GM12873 (cell line): ENCODE measurements at regions not wholly inside any gene's neighbourhood (a gene's known extent, or its start where the extent isn't known, plus 50 kb on each side); places are given as distances from the start of the nearest gene placed in this dataset.

Experiments used
- CTCF ChIP-seq: IDR thresholded peaks from 2 replicates; pipeline ENCODE4 v1.5.1; 2012; ENCODE audit warnings: low read depth, mild to moderate bottlenecking, moderate library complexity, low read length, control low read depth; ENCODE audit not compliant: insufficient read depth; ENCODE audit errors: missing control alignments

GRCh38 chr12:34249271-34249670 is 227.0 kb downstream of the ALG10 start:
- no peak for TF ChIP-seq CTCF

- TF ChIP-seq CTCF, result no peak
Measured at GRCh38 chr12:34253674-34254073, 231.4 kb downstream of the ALG10 start.

GRCh38 chr12:34257093-34257492 is 234.8 kb downstream of the ALG10 start:
- TF ChIP-seq CTCF, result no peak

GRCh38 chr12:34264110-34264509 is 241.8 kb downstream of the ALG10 start:
- no peak for TF ChIP-seq CTCF

GRCh38 chr12:34275129-34275528 is 252.8 kb downstream of the ALG10 start:
- no peak for TF ChIP-seq CTCF

- TF ChIP-seq CTCF, result no peak
Measured at GRCh38 chr12:34286483-34286882, 264.2 kb downstream of the ALG10 start.

GRCh38 chr12:34286934-34287333 is 264.6 kb downstream of the ALG10 start:
- no peak for TF ChIP-seq CTCF
